ENCODE measurements at regions not wholly inside any gene's neighbourhood (a gene's known extent, or its start where the extent isn't known, plus 50 kb on each side); places are given as distances from the start of the nearest gene placed in this dataset.

GRCh38 chr20:60240415-60240814 is 282.2 kb downstream of the CDH26 start:
- no peak for DNase-seq (ENCODE audit: low read depth in 4 of 4, low spot score in 1 of 4)

GRCh38 chr20:60240986-60241385 is 282.8 kb downstream of the CDH26 start:
- no peak for DNase-seq (ENCODE audit: low read depth in 4 of 4, low spot score in 1 of 4)

GRCh38 chr20:60242836-60243505 is 284.7 kb downstream of the CDH26 start:
- DNase-seq (ENCODE audit: low read depth in 4 of 4, low spot score in 1 of 4), result no peak

GRCh38 chr20:60244373-60245146 is 286.3 kb downstream of the CDH26 start:
- DNase-seq (ENCODE audit: low read depth in 4 of 4, low spot score in 1 of 4), result no peak

- no peak for DNase-seq (ENCODE audit: low read depth in 4 of 4, low spot score in 1 of 4)
Observed at GRCh38 chr20:60246751-60247150, 288.5 kb downstream of the CDH26 start.

- no peak for DNase-seq (ENCODE audit: low read depth in 4 of 4, low spot score in 1 of 4)
Observed at GRCh38 chr20:60249436-60249835, 291.2 kb downstream of the CDH26 start.

- DNase-seq (ENCODE audit: low read depth in 4 of 4, low spot score in 1 of 4), result no peak
Observed at GRCh38 chr20:60250251-60250650, 292.0 kb downstream of the CDH26 start.

- no peak for DNase-seq (ENCODE audit: low read depth in 4 of 4, low spot score in 1 of 4)
Observed at GRCh38 chr20:60252866-60253265, 294.6 kb downstream of the CDH26 start.

GRCh38 chr20:60253471-60253870 is 295.2 kb downstream of the CDH26 start:
- no peak for DNase-seq (ENCODE audit: low read depth in 4 of 4, low spot score in 1 of 4)

- DNase-seq (ENCODE audit: low read depth in 4 of 4, low spot score in 1 of 4), result no peak
Observed at GRCh38 chr20:60254901-60255411, 296.7 kb downstream of the CDH26 start.

GRCh38 chr20:60255415-60255814 is 297.2 kb downstream of the CDH26 start:
- DNase-seq (ENCODE audit: low read depth in 4 of 4, low spot score in 1 of 4), result no peak

- DNase-seq (ENCODE audit: low read depth in 4 of 4, low spot score in 1 of 4), result no peak
Observed at GRCh38 chr20:60255866-60256265, 297.6 kb downstream of the CDH26 start.

- DNase-seq (ENCODE audit: low read depth in 4 of 4, low spot score in 1 of 4), result no peak
Observed at GRCh38 chr20:60256811-60257210, 298.6 kb downstream of the CDH26 start.

GRCh38 chr20:60257671-60258070 is 299.4 kb downstream of the CDH26 start:
- DNase-seq (ENCODE audit: low read depth in 4 of 4, low spot score in 1 of 4), result no peak

- DNase-seq (ENCODE audit: low read depth in 4 of 4, low spot score in 1 of 4), result no peak
Observed at GRCh38 chr20:60258255-60258863, 300.1 kb downstream of the CDH26 start.

GRCh38 chr20:60261333-60261732 is 303.1 kb downstream of the CDH26 start:
- no peak for DNase-seq (ENCODE audit: low read depth in 4 of 4, low spot score in 1 of 4)

- peak; percentile 20 to 33 (median 28) for DNase-seq (ENCODE audit: low read depth in 4 of 4, low spot score in 1 of 4)
Observed at GRCh38 chr20:60262967-60263603, 304.9 kb downstream of the CDH26 start.

- DNase-seq (ENCODE audit: low read depth in 4 of 4, low spot score in 1 of 4), result no peak
Observed at GRCh38 chr20:60263725-60264709, 305.8 kb downstream of the CDH26 start.

- DNase-seq (ENCODE audit: low read depth in 4 of 4, low spot score in 1 of 4), result no peak
Observed at GRCh38 chr20:60266177-60266823, 308.1 kb downstream of the CDH26 start.

GRCh38 chr20:60268491-60268890 is 310.3 kb downstream of the CDH26 start:
- DNase-seq (ENCODE audit: low read depth in 4 of 4, low spot score in 1 of 4), result no peak
